IMR-90 (cell line): ENCODE measurements at regions not wholly inside any gene's neighbourhood (a gene's known extent, or its start where the extent isn't known, plus 50 kb on each side); places are given as distances from the start of the nearest gene placed in this dataset.

ENCODE experiments used
- BHLHE40 ChIP-seq: fragments of 150-350 bp; IDR thresholded peaks from 2 replicates; pipeline ENCODE4 v1.6.1; 2016; ENCODE audit warnings: mild to moderate bottlenecking, low read depth, low read length
- CEBPB ChIP-seq: IDR thresholded peaks from 2 replicates; pipeline ENCODE4 v1.6.1; 2012; ENCODE audit warnings: low read depth, low read length, improper control_type of control experiment
- CHD1 ChIP-seq: IDR thresholded peaks from 2 replicates; pipeline ENCODE4 v1.6.1; 2012; ENCODE audit warnings: low read depth, low read length, improper control_type of control experiment
- CTCF ChIP-seq: conservative IDR thresholded peaks from 2 replicates; pipeline ENCODE4 v1.5.1; 2012; ENCODE audit warnings: mild to moderate bottlenecking, low read depth, low read length, improper control_type of control experiment
- FOS ChIP-seq: fragments of 150-350 bp; IDR thresholded peaks from 2 replicates; pipeline ENCODE4 v1.6.1; 2016; ENCODE audit warnings: low read depth, low read length
- MAFK ChIP-seq: IDR thresholded peaks from 2 replicates; pipeline ENCODE4 v1.6.1; 2012; ENCODE audit warnings: low read depth, low read length, improper control_type of control experiment
- MAZ ChIP-seq: IDR thresholded peaks from 2 replicates; pipeline ENCODE4 v1.6.1; 2012; ENCODE audit warnings: low read depth, mild to moderate bottlenecking, low read length, improper control_type of control experiment, moderate library complexity, borderline replicate concordance
- NFE2L2 ChIP-seq: fragments of 150-350 bp; IDR thresholded peaks from 2 replicates; pipeline ENCODE4 v1.6.1; 2016; ENCODE audit warnings: low read depth, mild to moderate bottlenecking, low read length
- POLR2A ChIP-seq: IDR thresholded peaks from 2 replicates; pipeline ENCODE4 v1.6.1; 2012; ENCODE audit warnings: mild to moderate bottlenecking, low read depth, low read length
- RAD21 ChIP-seq: IDR thresholded peaks from 2 replicates; pipeline ENCODE4 v1.6.1; 2012; ENCODE audit warnings: low read length, improper control_type of control experiment
- RCOR1 ChIP-seq: IDR thresholded peaks from 2 replicates; pipeline ENCODE4 v1.6.1; 2012; ENCODE audit warnings: mild to moderate bottlenecking, low read length, improper control_type of control experiment; ENCODE audit not compliant: insufficient replicate concordance
- RFX5 ChIP-seq: IDR thresholded peaks from 2 replicates; pipeline ENCODE4 v1.8.0; 2012; ENCODE audit warnings: low read depth, mild to moderate bottlenecking, low read length, moderate library complexity
- SMC3 ChIP-seq: fragments of 150-350 bp; IDR thresholded peaks from 2 replicates; pipeline ENCODE4 v1.6.1; 2016; ENCODE audit warnings: low read depth, mild to moderate bottlenecking, antibody characterized with exemption, low read length, moderate library complexity
- TF ChIP-seq, protein P1 (sequence below): fragments of 150-350 bp; IDR thresholded peaks from 2 replicates; pipeline ENCODE4 v1.6.1; 2017; ENCODE audit warnings: mild to moderate bottlenecking, antibody characterized with exemption, low read length, low read depth

- TF ChIP-seq POLR2A (no peak), RFX5 (no peak), CTCF (no peak), RAD21 (no peak), NFE2L2 (0 out of 2 replicates have a peak, but pooled peaks have one; percentile 29), BHLHE40 (no peak), RCOR1 (no peak), SMC3 (no peak), MAZ (no peak), FOS (no peak), CHD1 (no peak), MAFK (no peak), CEBPB (no peak)
- TF ChIP-seq, protein P1, sequence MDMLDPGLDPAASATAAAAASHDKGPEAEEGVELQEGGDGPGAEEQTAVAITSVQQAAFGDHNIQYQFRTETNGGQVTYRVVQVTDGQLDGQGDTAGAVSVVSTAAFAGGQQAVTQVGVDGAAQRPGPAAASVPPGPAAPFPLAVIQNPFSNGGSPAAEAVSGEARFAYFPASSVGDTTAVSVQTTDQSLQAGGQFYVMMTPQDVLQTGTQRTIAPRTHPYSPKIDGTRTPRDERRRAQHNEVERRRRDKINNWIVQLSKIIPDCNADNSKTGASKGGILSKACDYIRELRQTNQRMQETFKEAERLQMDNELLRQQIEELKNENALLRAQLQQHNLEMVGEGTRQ, result no peak
Observed at GRCh38 chr11:29244355-29244754, 772.5 kb downstream of the KCNA4 start.
